Subcutaneous abdominal adipose tissue (tissue), 5 donors: ENCODE measurements at regions not wholly inside any gene's neighbourhood (a gene's known extent, or its start where the extent isn't known, plus 50 kb on each side); places are given as distances from the start of the nearest gene placed in this dataset.
"Not testable (repeated sequence)": the region's sequence is repeated elsewhere in the genome, so short reads cannot be mapped to it uniquely, and the experiment has no call there.

Source experiments
- H3K27ac ChIP-seq: one replicate; pipeline ENCODE4 v1.7.0; 2013; ENCODE audit warnings: low read depth, mild to moderate bottlenecking, inconsistent platforms, low read length, moderate library complexity
- H3K27me3 ChIP-seq, 5 donors: one replicate each; pipeline ENCODE4 v1.7.0; 2013; ENCODE audit warnings: low read length in 5 of 5, inconsistent platforms in 1 of 5; ENCODE audit not compliant: control insufficient read depth in 5 of 5, insufficient read depth in 4 of 5
- H3K36me3 ChIP-seq, 5 donors: one replicate each; pipeline ENCODE4 v1.7.0; 2013; ENCODE audit warnings: low read length in 5 of 5; ENCODE audit not compliant: control insufficient read depth in 5 of 5, insufficient read depth in 5 of 5
- H3K4me1 ChIP-seq, 5 donors: one replicate each; pipeline ENCODE4 v1.7.0; 2013; ENCODE audit warnings: low read length in 5 of 5, mild to moderate bottlenecking in 3 of 5, moderate library complexity in 1 of 5; ENCODE audit not compliant: control insufficient read depth in 5 of 5, insufficient read depth in 5 of 5
- H3K4me3 ChIP-seq, 5 donors: one replicate each; pipeline ENCODE4 v1.7.0; 2013; ENCODE audit warnings: low read length in 5 of 5, low read depth in 1 of 5
- H3K9ac ChIP-seq, 5 donors: one replicate each; pipeline ENCODE4 v1.7.0; 2013; ENCODE audit warnings: low read length in 5 of 5, mild to moderate bottlenecking in 4 of 5, moderate library complexity in 3 of 5
- H3K9me3 ChIP-seq, 5 donors: one replicate each; pipeline ENCODE4 v1.7.0; 2013; ENCODE audit warnings: low read length in 5 of 5; ENCODE audit not compliant: control insufficient read depth in 5 of 5
- donor health status: healthy.
- donor health status: healthy.
- donor health status: healthy.
- donor health status: healthy.
- donor health status: healthy.

DNA sequence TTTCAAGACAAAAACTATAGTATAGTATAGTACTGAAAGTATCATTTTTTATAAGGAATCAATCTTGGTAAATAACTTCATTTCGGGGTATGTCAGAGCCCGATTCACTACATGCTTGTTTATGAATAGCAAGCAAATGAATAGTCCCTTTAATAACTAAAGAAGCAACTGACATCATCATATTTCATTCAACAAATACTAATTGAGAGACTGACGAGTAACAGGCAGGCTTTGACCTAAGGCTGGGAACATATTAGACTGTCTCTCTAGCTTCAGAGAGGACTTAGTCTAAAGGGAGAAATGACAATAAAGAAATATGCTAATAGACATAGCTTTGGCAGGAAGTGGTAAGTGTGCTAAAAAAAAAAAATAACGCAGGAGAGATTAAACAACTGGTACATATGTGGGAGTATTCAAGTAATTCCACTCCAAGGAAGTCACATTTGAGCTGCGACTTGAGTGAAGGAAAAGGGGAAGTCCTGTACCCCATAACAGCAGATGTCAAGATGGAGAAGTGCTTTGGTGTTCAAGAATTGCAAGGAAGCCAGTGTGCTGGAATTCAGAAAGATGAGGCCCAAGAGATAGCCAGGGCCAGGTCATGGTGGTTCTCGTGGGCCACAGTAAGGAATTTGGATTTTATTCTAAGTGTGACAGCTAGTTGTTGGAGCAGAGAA lies 284.9 kb downstream of the FBXO8 start:
- H3K27ac ChIP-seq, result no peak overlapping the region
- H3K9ac ChIP-seq, result no peak overlapping the region
- H3K4me1 ChIP-seq, result no peaks in the 10 kb centered on the region
- no peaks in the 10 kb centered on the region for H3K27me3 ChIP-seq
- no peaks in the 10 kb centered on the region for H3K9me3 ChIP-seq
- H3K4me3 ChIP-seq, result no peak overlapping the region
- H3K36me3 ChIP-seq, result no peaks in the 10 kb centered on the region

DNA sequence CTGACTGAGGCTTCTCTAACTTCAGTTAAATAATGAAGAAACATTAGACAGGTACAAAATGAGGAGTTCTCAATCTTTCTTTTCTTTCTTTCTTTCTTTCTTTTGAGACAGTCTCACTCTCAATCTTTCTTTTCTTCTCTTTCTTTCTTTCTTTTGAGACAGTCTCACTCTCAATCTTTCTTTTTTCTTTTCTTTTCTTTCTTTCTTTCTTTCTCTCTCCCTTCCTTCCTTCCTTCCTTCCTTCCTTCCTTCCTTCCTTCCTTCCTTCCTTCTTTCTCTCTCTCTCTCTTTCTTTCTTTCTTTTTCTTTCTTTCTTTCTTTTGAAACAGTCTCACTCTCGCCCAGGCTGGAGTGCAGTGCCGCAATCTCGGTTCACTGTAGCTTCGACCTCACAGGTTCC lies 287.7 kb downstream of the FBXO8 start:
- H3K27me3 ChIP-seq, H3K9ac ChIP-seq, H3K4me3 ChIP-seq, H3K36me3 ChIP-seq, H3K4me1 ChIP-seq, H3K27ac ChIP-seq, H3K9me3 ChIP-seq: not testable (repeated sequence)

DNA sequence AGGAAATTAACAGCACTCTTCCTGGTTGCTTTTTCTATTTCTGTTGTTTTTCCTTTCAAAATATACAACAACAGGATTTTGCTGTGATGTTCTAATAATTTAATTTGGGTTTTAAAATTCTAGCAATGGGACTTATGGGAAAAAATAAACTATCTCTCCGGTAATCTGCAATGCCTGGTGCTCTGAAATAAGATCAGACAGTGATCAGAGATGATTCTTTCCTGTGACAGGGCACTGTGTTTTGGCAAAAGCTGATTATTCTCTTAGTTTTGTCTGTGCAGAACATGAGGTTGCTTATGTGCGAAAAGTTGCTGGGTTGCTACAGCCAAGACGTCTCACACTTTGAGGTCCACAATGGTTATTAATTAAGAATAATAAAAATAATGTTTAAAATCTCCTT lies 291.7 kb downstream of the FBXO8 start:
- H3K9me3 ChIP-seq, result no peaks in the 10 kb centered on the region
- no peak overlapping the region for H3K27ac ChIP-seq
- no peaks in the 10 kb centered on the region for H3K36me3 ChIP-seq
- H3K4me3 ChIP-seq, result no peak overlapping the region
- no peaks in the 10 kb centered on the region for H3K27me3 ChIP-seq
- no peak overlapping the region for H3K9ac ChIP-seq
- no peaks in the 10 kb centered on the region for H3K4me1 ChIP-seq

DNA sequence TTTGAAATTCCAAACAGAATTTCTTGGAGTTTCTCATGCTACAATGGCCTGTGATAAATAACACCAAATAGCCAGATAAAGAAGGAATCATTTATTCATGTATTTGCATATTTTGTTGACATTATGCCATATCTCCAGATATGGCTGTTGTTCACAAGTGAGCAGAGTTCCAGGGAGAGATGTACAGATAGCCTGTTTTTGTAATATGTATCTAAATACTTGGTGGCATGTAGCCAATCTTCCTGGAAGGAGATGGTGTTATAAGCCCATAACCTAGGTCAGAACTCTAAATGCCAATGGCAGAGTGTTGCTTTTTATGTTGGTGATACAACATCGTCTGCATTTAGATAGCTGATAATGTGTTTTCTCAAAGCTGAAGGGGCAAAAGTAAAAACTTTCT lies 292.2 kb downstream of the FBXO8 start:
- no peaks in the 10 kb centered on the region for H3K27me3 ChIP-seq
- no peak overlapping the region for H3K4me3 ChIP-seq
- H3K9ac ChIP-seq, result no peak overlapping the region
- no peaks in the 10 kb centered on the region for H3K9me3 ChIP-seq
- no peaks in the 10 kb centered on the region for H3K4me1 ChIP-seq
- H3K36me3 ChIP-seq, result no peaks in the 10 kb centered on the region
- H3K27ac ChIP-seq, result no peak overlapping the region

DNA sequence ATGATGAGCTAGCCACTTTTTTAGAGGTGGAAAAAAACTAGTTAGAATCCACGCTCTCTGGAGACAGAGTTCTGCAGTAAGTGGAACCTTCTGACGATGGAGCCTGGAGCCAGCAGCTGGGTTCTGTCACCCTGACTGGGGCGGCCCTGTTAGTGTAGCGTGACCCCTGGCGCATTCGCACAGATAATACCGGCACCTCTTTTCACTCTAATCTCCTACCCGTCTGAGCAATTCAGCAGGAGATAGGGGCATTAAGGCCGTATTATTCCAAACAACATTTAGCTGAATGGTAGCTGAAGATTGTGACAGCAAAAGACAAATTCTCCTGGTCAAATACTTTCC lies 292.6 kb downstream of the FBXO8 start:
- Histone ChIP-seq H3K27ac (no peak overlapping the region), H3K36me3 (no peaks in the 10 kb centered on the region), H3K4me3 (no peak overlapping the region), H3K27me3 (no peaks in the 10 kb centered on the region), H3K9me3 (no peaks in the 10 kb centered on the region), H3K4me1 (no peaks in the 10 kb centered on the region), H3K9ac (no peak overlapping the region)

DNA sequence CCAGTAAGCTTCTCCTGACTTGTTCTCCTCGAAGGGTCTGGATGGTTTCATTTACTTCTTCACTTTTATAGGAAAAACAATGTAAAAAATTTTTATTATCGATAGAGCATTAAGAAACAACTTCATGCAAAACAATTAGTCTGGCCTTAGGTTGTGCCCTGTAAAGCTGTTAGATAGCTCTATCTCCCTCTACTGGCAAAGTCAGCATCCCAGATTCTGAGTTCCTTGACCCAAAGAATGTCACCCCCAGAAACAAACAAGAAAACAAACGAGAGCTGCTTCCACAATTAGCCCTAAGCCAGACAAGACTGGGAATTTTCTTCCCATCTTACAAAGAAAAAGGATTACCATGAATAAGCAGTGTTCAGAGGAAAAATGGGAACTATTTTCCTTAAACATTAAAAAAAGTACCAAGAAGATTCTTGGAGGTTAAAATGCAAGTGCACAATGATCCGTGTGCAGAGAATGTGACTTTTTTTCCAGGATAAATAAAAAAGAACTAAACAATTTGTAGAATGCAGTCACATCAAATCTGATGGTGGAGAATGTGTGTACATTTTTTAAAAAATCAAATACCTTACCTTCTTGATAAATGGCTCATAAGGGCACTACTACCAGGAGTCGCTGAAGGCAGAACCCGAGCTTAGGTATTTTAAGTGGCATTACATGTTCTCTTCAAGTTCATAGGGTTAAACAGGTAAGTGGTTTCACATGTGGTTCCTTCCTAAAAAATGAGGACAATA lies 293.2 kb downstream of the FBXO8 start:
- no peak overlapping the region for H3K27ac ChIP-seq
- no peak overlapping the region for H3K9ac ChIP-seq

DNA sequence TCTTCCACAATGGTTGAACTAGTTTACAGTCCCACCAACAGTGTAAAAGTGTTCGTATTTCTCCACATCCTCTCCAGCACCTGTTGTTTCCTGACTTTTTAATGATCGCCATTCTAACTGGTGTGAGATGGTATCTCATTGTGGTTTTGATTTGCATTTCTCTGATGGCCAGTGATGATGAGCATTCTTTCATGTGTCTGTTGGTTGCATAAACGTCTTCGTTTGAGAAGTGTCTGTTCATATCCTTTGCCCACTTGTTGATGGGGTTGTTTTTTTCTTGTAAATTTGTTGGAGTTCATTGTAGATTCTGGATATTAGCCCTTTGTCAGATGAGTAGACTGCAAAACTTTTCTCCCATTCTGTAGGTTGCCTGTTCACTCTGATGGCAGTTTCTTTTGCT lies 319.9 kb downstream of the FBXO8 start:
- not testable (repeated sequence) for H3K27me3 ChIP-seq, H3K4me3 ChIP-seq, H3K36me3 ChIP-seq, H3K9ac ChIP-seq, H3K27ac ChIP-seq, H3K9me3 ChIP-seq, H3K4me1 ChIP-seq

More for the DNA sequence above, 293.2 kb downstream of the FBXO8 start:
- Histone ChIP-seq H3K4me1 (no peaks in the 10 kb centered on the region), H3K36me3 (no peaks in the 10 kb centered on the region), H3K27me3 (no peaks in the 10 kb centered on the region), H3K9me3 (no peaks in the 10 kb centered on the region), H3K4me3 (no peak overlapping the region)

DNA sequence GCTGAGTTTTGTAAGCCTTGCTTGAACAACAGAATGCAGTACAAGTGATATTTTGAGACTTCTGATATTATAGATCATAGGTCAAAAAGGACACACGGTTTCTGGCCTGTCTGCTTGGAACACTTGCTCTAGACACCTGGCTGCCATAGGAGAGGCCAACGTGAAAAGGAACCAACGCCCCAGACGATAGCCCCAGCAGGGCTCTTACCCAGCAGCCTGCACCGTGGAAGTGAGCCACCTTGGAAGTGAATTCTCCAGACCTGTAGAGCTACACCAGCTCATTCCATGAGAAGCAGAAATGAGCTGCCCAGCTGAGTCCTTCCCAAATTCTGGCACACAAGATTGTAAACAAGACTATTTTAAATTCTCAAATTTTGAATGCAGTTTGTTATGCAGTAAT lies 323.1 kb downstream of the FBXO8 start:
- H3K27ac ChIP-seq, result no peak overlapping the region
- no peak overlapping the region for H3K9ac ChIP-seq
- no peaks in the 10 kb centered on the region for H3K27me3 ChIP-seq
- no peaks in the 10 kb centered on the region for H3K36me3 ChIP-seq
- no peaks in the 10 kb centered on the region for H3K9me3 ChIP-seq
- H3K4me1 ChIP-seq, result no peaks in the 10 kb centered on the region
- no peak overlapping the region for H3K4me3 ChIP-seq

DNA sequence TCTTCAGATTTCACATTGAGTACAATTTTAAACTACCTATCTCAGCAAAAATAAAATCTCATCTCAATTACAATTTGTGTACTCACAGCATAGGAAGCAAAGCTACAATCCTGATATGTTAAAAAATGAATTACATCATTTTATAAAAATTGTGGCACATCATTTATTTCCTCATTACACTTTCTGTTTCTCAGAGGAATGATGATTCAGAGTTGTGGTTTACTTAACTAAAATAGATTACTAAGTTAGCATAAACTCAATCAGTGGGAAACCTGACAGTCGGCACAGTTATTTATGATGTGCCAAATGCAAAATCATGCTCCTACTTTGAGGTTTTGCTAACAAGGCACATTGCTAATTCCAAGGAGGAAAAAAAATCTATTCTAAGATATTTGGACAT lies 325.0 kb downstream of the FBXO8 start:
- H3K9ac ChIP-seq, result no peak overlapping the region
- no peaks in the 10 kb centered on the region for H3K9me3 ChIP-seq
- H3K27me3 ChIP-seq, result no peaks in the 10 kb centered on the region
- H3K36me3 ChIP-seq, result no peaks in the 10 kb centered on the region
- H3K4me1 ChIP-seq, result no peaks in the 10 kb centered on the region
- H3K4me3 ChIP-seq, result no peak overlapping the region
- no peak overlapping the region for H3K27ac ChIP-seq

DNA sequence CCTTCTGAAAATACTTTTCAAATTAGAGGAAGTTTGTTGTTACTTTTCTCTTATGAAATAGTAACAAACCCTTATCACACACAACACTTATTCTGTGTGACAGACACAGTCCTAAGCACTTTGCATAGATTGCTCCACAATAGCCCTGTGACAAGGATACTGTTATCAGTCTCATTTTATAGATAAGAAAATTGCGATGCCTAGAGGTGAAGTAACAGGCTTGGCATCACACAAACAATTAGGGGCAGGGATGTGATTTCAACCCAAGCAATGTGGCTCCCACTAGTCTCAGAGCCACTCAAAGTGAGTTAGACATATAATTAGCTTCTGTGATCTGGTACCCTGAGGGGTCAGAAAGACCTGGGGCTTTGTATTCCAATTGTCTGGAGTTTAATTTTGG lies 339.9 kb downstream of the FBXO8 start:
- H3K9me3 ChIP-seq, result no peaks in the 10 kb centered on the region
- no peaks in the 10 kb centered on the region for H3K4me1 ChIP-seq
- H3K36me3 ChIP-seq, result no peaks in the 10 kb centered on the region
- H3K27me3 ChIP-seq, result no peaks in the 10 kb centered on the region
- no peak overlapping the region for H3K9ac ChIP-seq
- no peak overlapping the region for H3K4me3 ChIP-seq
- H3K27ac ChIP-seq, result no peak overlapping the region
